ENCODE measurements at regions not wholly inside any gene's neighbourhood (a gene's known extent, or its start where the extent isn't known, plus 50 kb on each side); places are given as distances from the start of the nearest gene placed in this dataset.

DNA sequence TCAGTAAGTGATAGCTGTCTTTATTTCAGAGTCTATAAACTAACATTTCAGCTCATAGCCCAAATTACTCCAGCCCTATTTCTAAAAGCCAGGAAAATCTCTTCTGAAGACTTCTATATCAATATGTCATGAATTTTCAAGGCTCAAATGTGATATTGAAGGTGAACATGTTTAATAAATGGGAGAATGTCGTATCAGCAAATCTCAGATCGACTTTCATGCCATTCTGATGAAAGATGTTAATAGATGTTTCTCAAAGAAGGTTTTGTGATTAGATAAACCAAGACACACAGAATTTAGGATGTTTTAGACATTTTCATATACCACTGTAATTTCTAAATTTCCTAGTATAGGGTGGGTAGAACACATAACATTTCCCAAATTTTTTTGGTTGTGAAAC is 380.6 kb downstream of the ARL4A start:
- Histone ChIP-seq H4K8ac (ENCODE audit: low read depth, low read length) (no peak overlapping the region), H2AK5ac (ENCODE audit: low read length) (no peak overlapping the region), H2BK120ac (ENCODE audit: low read depth, low read length) (no peak overlapping the region), H3K23ac (ENCODE audit: low read length) (no peak overlapping the region), H2BK15ac (replicated peaks; ENCODE audit: low read depth) (no peak overlapping the region), H3K36me3 (ENCODE audit: control insufficient read depth, insufficient read depth, low read length) (no peaks in the 10 kb centered on the region), H3K4me3 (ENCODE audit: low read length) (no peak overlapping the region), H3K79me1 (ENCODE audit: low read length) (no peaks in the 10 kb centered on the region), H2BK5ac (ENCODE audit: low read length) (no peak overlapping the region), H3K4me2 (ENCODE audit: low read length) (no peak overlapping the region), H3K79me2 (ENCODE audit: control insufficient read depth, insufficient read depth, low read length) (no peaks in the 10 kb centered on the region), H3K27ac (ENCODE audit: low read depth, low read length) (no peak overlapping the region), H3K56ac (ENCODE audit: low read length) (no peak overlapping the region), H4K5ac (ENCODE audit: low read length) (no peak overlapping the region), H3K9ac (ENCODE audit: low read length) (no peak overlapping the region), H3K4me1 (ENCODE audit: control insufficient read depth, low read depth, low read length) (no peaks in the 10 kb centered on the region), H3K4ac (ENCODE audit: low read depth, low read length) (no peak overlapping the region), H3K18ac (ENCODE audit: low read length) (no peak overlapping the region), H3K27me3 (ENCODE audit: insufficient read depth, low read length, poor library complexity) (no peaks in the 10 kb centered on the region)
- DNase-seq = no peak
- no CpG with 5 or more reads among the region's 2 CpGs for WGBS (ENCODE audit: extremely low coverage, insufficient coverage, low lambda C conversion rate)

DNA sequence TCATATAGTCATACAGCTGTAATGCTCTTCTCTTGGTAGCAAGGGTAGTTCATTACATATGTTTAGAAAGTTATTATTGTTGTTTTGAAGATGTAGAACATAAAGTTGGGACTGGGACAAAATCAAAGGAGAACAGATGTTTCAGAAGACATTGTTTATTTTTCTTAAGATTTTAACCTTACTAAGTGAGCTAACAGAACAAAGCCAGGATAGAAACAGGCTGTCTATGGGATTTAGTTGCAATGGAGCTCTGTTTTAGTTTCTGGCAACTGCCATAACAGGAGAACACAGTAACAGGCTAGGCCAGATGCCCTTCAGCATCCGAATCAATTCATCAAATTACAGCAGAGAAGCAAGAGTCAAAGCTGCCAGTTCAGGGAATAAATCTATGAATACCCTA is 382.4 kb downstream of the ARL4A start:
- H3K4me3 ChIP-seq (ENCODE audit: low read length) = no peak overlapping the region
- H4K5ac ChIP-seq (ENCODE audit: low read length) = no peak overlapping the region
- no peak overlapping the region for H3K9ac ChIP-seq (ENCODE audit: low read length)
- H3K79me2 ChIP-seq (ENCODE audit: control insufficient read depth, insufficient read depth, low read length) = no peaks in the 10 kb centered on the region
- no peak overlapping the region for H2BK5ac ChIP-seq (ENCODE audit: low read length)
- H3K23ac ChIP-seq (ENCODE audit: low read length) = no peak overlapping the region
- no peak overlapping the region for H3K18ac ChIP-seq (ENCODE audit: low read length)
- no peaks in the 10 kb centered on the region for H3K79me1 ChIP-seq (ENCODE audit: low read length)
- WGBS (ENCODE audit: extremely low coverage, insufficient coverage, low lambda C conversion rate) = no CpG with 5 or more reads among the region's 1 CpG
- H3K4me2 ChIP-seq (ENCODE audit: low read length) = no peak overlapping the region
- no peak overlapping the region for H2BK120ac ChIP-seq (ENCODE audit: low read depth, low read length)
- H3K27ac ChIP-seq (ENCODE audit: low read depth, low read length) = no peak overlapping the region
- H3K4me1 ChIP-seq (ENCODE audit: control insufficient read depth, low read depth, low read length) = no peaks in the 10 kb centered on the region
- H3K56ac ChIP-seq (ENCODE audit: low read length) = no peak overlapping the region
- no peaks in the 10 kb centered on the region for H3K27me3 ChIP-seq (ENCODE audit: insufficient read depth, low read length, poor library complexity)
- no peak for DNase-seq
- H3K4ac ChIP-seq (ENCODE audit: low read depth, low read length) = no peak overlapping the region
- no peak overlapping the region for H4K8ac ChIP-seq (ENCODE audit: low read depth, low read length)
- no peak overlapping the region for H2AK5ac ChIP-seq (ENCODE audit: low read length)
- H2BK15ac ChIP-seq (replicated peaks; ENCODE audit: low read depth) = no peak overlapping the region
- H3K36me3 ChIP-seq (ENCODE audit: control insufficient read depth, insufficient read depth, low read length) = no peaks in the 10 kb centered on the region

DNA sequence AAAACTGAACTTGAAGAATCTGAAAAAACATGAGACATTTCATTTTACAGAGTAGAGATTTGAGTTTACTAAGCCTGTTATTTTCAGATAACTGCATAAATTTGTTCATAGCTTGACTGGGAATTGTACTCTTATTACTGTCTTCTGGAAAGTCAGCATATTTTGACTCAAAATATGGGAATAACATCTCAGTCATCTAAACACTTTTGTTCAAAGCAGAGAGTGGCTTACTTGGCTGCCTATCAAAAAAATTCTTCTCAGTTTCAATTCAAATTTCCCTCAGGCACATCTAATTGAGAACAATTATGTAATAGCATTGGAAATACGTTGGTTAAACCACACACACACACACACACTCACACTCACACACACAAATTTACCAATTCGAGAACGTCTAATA is 384.6 kb downstream of the ARL4A start:
- no peaks in the 10 kb centered on the region for H3K79me1 ChIP-seq (ENCODE audit: low read length)
- no peak overlapping the region for H3K4me3 ChIP-seq (ENCODE audit: low read length)
- no peaks in the 10 kb centered on the region for H3K36me3 ChIP-seq (ENCODE audit: control insufficient read depth, insufficient read depth, low read length)
- no peak overlapping the region for H2AK5ac ChIP-seq (ENCODE audit: low read length)
- H3K18ac ChIP-seq (ENCODE audit: low read length) = no peak overlapping the region
- no peak overlapping the region for H4K5ac ChIP-seq (ENCODE audit: low read length)
- H3K9ac ChIP-seq (ENCODE audit: low read length) = no peak overlapping the region
- no peak overlapping the region for H2BK5ac ChIP-seq (ENCODE audit: low read length)
- DNase-seq = no peak
- H3K23ac ChIP-seq (ENCODE audit: low read length) = no peak overlapping the region
- no peak overlapping the region for H3K56ac ChIP-seq (ENCODE audit: low read length)
- H3K27ac ChIP-seq (ENCODE audit: low read depth, low read length) = no peak overlapping the region
- H3K4me1 ChIP-seq (ENCODE audit: control insufficient read depth, low read depth, low read length) = no peaks in the 10 kb centered on the region
- no peak overlapping the region for H2BK120ac ChIP-seq (ENCODE audit: low read depth, low read length)
- H3K79me2 ChIP-seq (ENCODE audit: control insufficient read depth, insufficient read depth, low read length) = no peaks in the 10 kb centered on the region
- no peak overlapping the region for H3K4ac ChIP-seq (ENCODE audit: low read depth, low read length)
- H2BK15ac ChIP-seq (replicated peaks; ENCODE audit: low read depth) = no peak overlapping the region
- WGBS (ENCODE audit: extremely low coverage, insufficient coverage, low lambda C conversion rate) = no CpG with 5 or more reads among the region's 3 CpGs
- H4K8ac ChIP-seq (ENCODE audit: low read depth, low read length) = no peak overlapping the region
- H3K4me2 ChIP-seq (ENCODE audit: low read length) = no peak overlapping the region
- no peaks in the 10 kb centered on the region for H3K27me3 ChIP-seq (ENCODE audit: insufficient read depth, low read length, poor library complexity)

DNA sequence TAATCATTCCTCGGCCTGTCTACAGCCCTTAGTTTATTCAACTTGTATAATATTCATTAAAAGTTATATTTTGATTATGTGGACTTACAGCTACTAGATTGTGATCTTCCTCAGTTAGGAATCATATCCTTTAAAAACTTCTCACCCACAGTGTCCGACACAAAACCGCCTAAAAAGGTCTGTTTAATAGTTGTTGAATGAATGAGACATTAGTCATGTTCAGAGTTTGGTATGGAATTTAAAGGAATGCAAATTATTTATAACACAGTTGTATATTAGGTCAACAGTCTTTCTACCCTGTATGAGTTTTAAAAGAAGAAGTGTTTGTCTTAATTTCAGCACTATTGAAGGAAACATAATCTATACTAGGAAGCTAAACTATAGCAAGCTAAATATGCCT is 390.0 kb downstream of the ARL4A start:
- Histone ChIP-seq H3K4me3 (ENCODE audit: low read length) (no peak overlapping the region), H3K36me3 (ENCODE audit: control insufficient read depth, insufficient read depth, low read length) (no peaks in the 10 kb centered on the region), H3K79me1 (ENCODE audit: low read length) (no peaks in the 10 kb centered on the region), H3K56ac (ENCODE audit: low read length) (no peak overlapping the region), H4K5ac (ENCODE audit: low read length) (no peak overlapping the region), H3K27ac (ENCODE audit: low read depth, low read length) (no peak overlapping the region), H2BK5ac (ENCODE audit: low read length) (no peak overlapping the region), H3K4me2 (ENCODE audit: low read length) (no peak overlapping the region), H3K4ac (ENCODE audit: low read depth, low read length) (no peak overlapping the region), H3K23ac (ENCODE audit: low read length) (no peak overlapping the region), H4K8ac (ENCODE audit: low read depth, low read length) (no peak overlapping the region), H3K9ac (ENCODE audit: low read length) (no peak overlapping the region), H2BK15ac (replicated peaks; ENCODE audit: low read depth) (no peak overlapping the region), H3K4me1 (ENCODE audit: control insufficient read depth, low read depth, low read length) (no peaks in the 10 kb centered on the region), H2AK5ac (ENCODE audit: low read length) (no peak overlapping the region), H3K18ac (ENCODE audit: low read length) (no peak overlapping the region), H2BK120ac (ENCODE audit: low read depth, low read length) (no peak overlapping the region), H3K27me3 (ENCODE audit: insufficient read depth, low read length, poor library complexity) (no peaks in the 10 kb centered on the region), H3K79me2 (ENCODE audit: control insufficient read depth, insufficient read depth, low read length) (no peaks in the 10 kb centered on the region)
- 100% methylated on average over 1 of the region's 3 CpGs for WGBS (ENCODE audit: extremely low coverage, insufficient coverage, low lambda C conversion rate)
- no peak for DNase-seq

DNA sequence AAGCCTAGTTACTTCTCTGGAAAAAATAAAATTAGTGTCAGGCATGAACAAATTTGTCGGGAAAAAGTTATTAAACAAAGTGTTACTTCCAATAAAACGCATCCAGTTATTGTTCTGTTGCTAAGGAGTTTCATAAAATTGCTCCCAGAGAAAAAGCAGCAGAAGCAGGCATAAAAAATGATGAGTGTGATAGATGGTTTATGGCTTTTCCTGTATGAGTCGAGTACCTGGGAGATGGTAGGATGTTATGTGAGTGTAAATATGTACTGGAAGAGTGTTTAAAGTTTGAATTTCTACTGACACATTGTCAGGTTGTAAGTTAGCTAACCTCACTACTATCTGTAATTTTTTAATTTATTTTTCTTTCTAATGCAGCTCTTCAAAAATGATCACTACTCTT is 390.7 kb downstream of the ARL4A start:
- whole genome bisulfite sequencing (ENCODE audit: extremely low coverage, insufficient coverage, low lambda C conversion rate) = no CpG with 5 or more reads among the region's 3 CpGs
- Histone ChIP-seq H3K23ac (ENCODE audit: low read length) (no peak overlapping the region), H3K4me3 (ENCODE audit: low read length) (no peak overlapping the region), H4K5ac (ENCODE audit: low read length) (no peak overlapping the region), H2AK5ac (ENCODE audit: low read length) (no peak overlapping the region), H3K9ac (ENCODE audit: low read length) (no peak overlapping the region), H3K18ac (ENCODE audit: low read length) (no peak overlapping the region), H3K79me1 (ENCODE audit: low read length) (no peaks in the 10 kb centered on the region), H3K4ac (ENCODE audit: low read depth, low read length) (no peak overlapping the region), H2BK120ac (ENCODE audit: low read depth, low read length) (no peak overlapping the region), H3K79me2 (ENCODE audit: control insufficient read depth, insufficient read depth, low read length) (no peaks in the 10 kb centered on the region), H2BK5ac (ENCODE audit: low read length) (no peak overlapping the region), H3K27me3 (ENCODE audit: insufficient read depth, low read length, poor library complexity) (no peaks in the 10 kb centered on the region), H3K56ac (ENCODE audit: low read length) (no peak overlapping the region), H3K4me1 (ENCODE audit: control insufficient read depth, low read depth, low read length) (no peaks in the 10 kb centered on the region), H2BK15ac (replicated peaks; ENCODE audit: low read depth) (no peak overlapping the region), H3K4me2 (ENCODE audit: low read length) (no peak overlapping the region), H3K27ac (ENCODE audit: low read depth, low read length) (no peak overlapping the region), H4K8ac (ENCODE audit: low read depth, low read length) (no peak overlapping the region), H3K36me3 (ENCODE audit: control insufficient read depth, insufficient read depth, low read length) (no peaks in the 10 kb centered on the region)
- no peak for DNase-seq

DNA sequence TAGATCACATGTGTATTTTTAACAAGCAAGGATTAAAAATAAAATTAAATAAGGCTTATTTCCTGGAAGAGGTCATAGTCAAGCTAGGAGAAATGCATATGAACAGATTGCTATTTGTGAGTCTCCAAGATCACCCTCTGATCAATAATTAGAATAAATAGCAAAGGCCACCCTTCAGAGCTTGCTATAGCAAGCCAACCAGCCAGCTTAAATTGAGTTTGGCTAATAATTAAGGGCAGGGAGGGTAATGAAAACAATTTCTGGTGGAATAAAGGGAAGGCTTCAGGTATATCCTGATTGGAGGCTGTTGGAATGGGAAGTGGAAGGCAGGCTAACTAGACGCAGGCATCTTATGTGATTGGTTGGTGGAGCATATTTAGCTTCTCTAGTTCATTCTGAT is 403.5 kb downstream of the ARL4A start:
- no peak overlapping the region for H3K23ac ChIP-seq (ENCODE audit: low read length)
- H4K5ac ChIP-seq (ENCODE audit: low read length) = no peak overlapping the region
- no peak overlapping the region for H2AK5ac ChIP-seq (ENCODE audit: low read length)
- no peak overlapping the region for H2BK15ac ChIP-seq (replicated peaks; ENCODE audit: low read depth)
- no peaks in the 10 kb centered on the region for H3K36me3 ChIP-seq (ENCODE audit: control insufficient read depth, insufficient read depth, low read length)
- H3K4me2 ChIP-seq (ENCODE audit: low read length) = no peak overlapping the region
- H3K4ac ChIP-seq (ENCODE audit: low read depth, low read length) = no peak overlapping the region
- H3K4me1 ChIP-seq (ENCODE audit: control insufficient read depth, low read depth, low read length) = no peaks in the 10 kb centered on the region
- no peak overlapping the region for H2BK5ac ChIP-seq (ENCODE audit: low read length)
- H3K79me1 ChIP-seq (ENCODE audit: low read length) = no peaks in the 10 kb centered on the region
- H3K79me2 ChIP-seq (ENCODE audit: control insufficient read depth, insufficient read depth, low read length) = no peaks in the 10 kb centered on the region
- H3K27ac ChIP-seq (ENCODE audit: low read depth, low read length) = no peak overlapping the region
- no peak overlapping the region for H3K4me3 ChIP-seq (ENCODE audit: low read length)
- no CpG with 5 or more reads among the region's 1 CpG for WGBS (ENCODE audit: extremely low coverage, insufficient coverage, low lambda C conversion rate)
- DNase-seq = no peak
- no peak overlapping the region for H3K56ac ChIP-seq (ENCODE audit: low read length)
- no peak overlapping the region for H2BK120ac ChIP-seq (ENCODE audit: low read depth, low read length)
- H4K8ac ChIP-seq (ENCODE audit: low read depth, low read length) = no peak overlapping the region
- H3K18ac ChIP-seq (ENCODE audit: low read length) = no peak overlapping the region
- no peak overlapping the region for H3K9ac ChIP-seq (ENCODE audit: low read length)
- no peaks in the 10 kb centered on the region for H3K27me3 ChIP-seq (ENCODE audit: insufficient read depth, low read length, poor library complexity)

All from mesendoderm (in vitro differentiated cells).